ENCODE measurements at regions not wholly inside any gene's neighbourhood (a gene's known extent, or its start where the extent isn't known, plus 50 kb on each side); places are given as distances from the start of the nearest gene placed in this dataset.

GRCh38 chr3:67804089-67804488 lies 149.7 kb upstream of the SUCLG2 start:
- no peak overlapping the region for H2AFZ ChIP-seq (ENCODE audit: low read length)
- no peaks in the 10 kb centered on the region for H3K36me3 ChIP-seq (ENCODE audit: insufficient read depth, low read length)
- H3K4me2 ChIP-seq (ENCODE audit: low read depth, low read length, poor library complexity, severe bottlenecking) = no peak overlapping the region
- H3K27me3 ChIP-seq (ENCODE audit: insufficient read depth, low read length, poor library complexity, severe bottlenecking) = no peaks in the 10 kb centered on the region
- H4K20me1 ChIP-seq (ENCODE audit: insufficient read depth, low read length, poor library complexity, severe bottlenecking) = no peaks in the 10 kb centered on the region
- no peaks in the 10 kb centered on the region for H3K4me1 ChIP-seq (ENCODE audit: insufficient read depth, low read length, poor library complexity, severe bottlenecking)
- peaks cover 9% of the 10 kb centered on the region; the same call in 1 of the 2 replicates for H3K9me3 ChIP-seq (ENCODE audit: insufficient read depth, low read depth, low read length)
- H3K9me2 ChIP-seq (replicated peaks; ENCODE audit: low read depth, low read length) = no peaks in the 10 kb centered on the region
- H3K9ac ChIP-seq (ENCODE audit: low read depth, low read length, poor library complexity, severe bottlenecking) = no peak overlapping the region
- no peaks in the 10 kb centered on the region for H3K79me2 ChIP-seq (ENCODE audit: insufficient read depth, low read length)
- no peak overlapping the region for H3K4me3 ChIP-seq (ENCODE audit: low read length, poor library complexity, severe bottlenecking)
- TF ChIP-seq EZH2phosphoT487 (IDR thresholded peaks at IDR 0.05; ENCODE audit: borderline replicate concordance) = no peak
- TF ChIP-seq CTCF (conservative IDR thresholded peaks at IDR 0.05; ENCODE audit: low read length) = no peak
- no peaks in the 10 kb centered on the region for H3F3A ChIP-seq (ENCODE audit: low read depth)

DNA sequence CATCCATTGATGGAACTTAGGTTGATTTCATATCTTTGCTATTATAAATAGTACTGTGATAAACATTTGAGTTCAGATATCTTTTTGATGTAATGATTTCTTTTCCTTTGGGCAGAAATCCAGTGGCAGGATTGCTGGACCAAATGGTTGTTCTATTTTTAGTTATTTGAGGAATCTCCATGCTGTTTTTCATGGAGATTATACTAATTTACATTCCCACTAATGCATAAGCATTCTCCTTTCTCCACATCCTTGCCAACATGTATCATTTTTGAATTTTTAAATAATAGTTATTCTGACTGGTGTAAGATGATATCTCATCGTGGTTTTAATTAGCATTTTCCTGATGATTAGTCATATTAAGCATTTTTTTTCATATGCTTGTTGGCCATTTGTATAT lies 144.0 kb upstream of the SUCLG2 start:
- no peak for TF ChIP-seq CTCF (conservative IDR thresholded peaks at IDR 0.05; ENCODE audit: low read length)
- TF ChIP-seq EZH2phosphoT487 (IDR thresholded peaks at IDR 0.05; ENCODE audit: borderline replicate concordance) = no peak
- no peaks in the 10 kb centered on the region for H3K4me1 ChIP-seq (ENCODE audit: insufficient read depth, low read length, poor library complexity, severe bottlenecking)
- H3F3A ChIP-seq (ENCODE audit: low read depth) = no peaks in the 10 kb centered on the region
- no peak overlapping the region for H3K4me2 ChIP-seq (ENCODE audit: low read depth, low read length, poor library complexity, severe bottlenecking)
- no peaks in the 10 kb centered on the region for H3K9me2 ChIP-seq (replicated peaks; ENCODE audit: low read depth, low read length)
- H4K20me1 ChIP-seq (ENCODE audit: insufficient read depth, low read length, poor library complexity, severe bottlenecking) = no peaks in the 10 kb centered on the region
- H2AFZ ChIP-seq (ENCODE audit: low read length) = no peak overlapping the region
- no peak overlapping the region for H3K4me3 ChIP-seq (ENCODE audit: low read length, poor library complexity, severe bottlenecking)
- H3K79me2 ChIP-seq (ENCODE audit: insufficient read depth, low read length) = no peaks in the 10 kb centered on the region
- H3K36me3 ChIP-seq (ENCODE audit: insufficient read depth, low read length) = no peaks in the 10 kb centered on the region
- H3K27me3 ChIP-seq (ENCODE audit: insufficient read depth, low read length, poor library complexity, severe bottlenecking) = no peaks in the 10 kb centered on the region
- H3K9ac ChIP-seq (ENCODE audit: low read depth, low read length, poor library complexity, severe bottlenecking) = no peak overlapping the region
- no peaks in the 10 kb centered on the region for H3K9me3 ChIP-seq (ENCODE audit: insufficient read depth, low read depth, low read length)

DNA sequence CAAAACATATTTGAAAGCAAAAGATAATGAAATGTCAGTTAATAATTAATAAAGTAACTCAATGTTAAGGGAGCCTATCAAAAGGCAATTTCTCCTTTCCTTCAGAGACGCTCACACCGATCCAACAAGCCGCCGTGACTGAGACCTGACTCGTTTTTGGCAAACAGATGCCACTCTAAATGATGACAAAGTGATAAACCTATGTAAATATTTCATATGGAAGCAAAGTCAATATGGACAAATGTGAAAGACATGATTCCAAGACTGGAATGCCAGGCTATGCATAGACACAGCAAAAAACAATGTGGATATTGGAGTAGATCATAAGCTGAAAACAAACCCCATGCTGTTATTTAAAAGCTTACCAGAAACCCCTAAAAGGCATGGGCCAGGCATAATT lies 137.2 kb upstream of the SUCLG2 start:
- H3K9me2 ChIP-seq (replicated peaks; ENCODE audit: low read depth, low read length) = no peaks in the 10 kb centered on the region
- no peak overlapping the region for H3K4me3 ChIP-seq (ENCODE audit: low read length, poor library complexity, severe bottlenecking)
- no peaks in the 10 kb centered on the region for H3F3A ChIP-seq (ENCODE audit: low read depth)
- no peak overlapping the region for H2AFZ ChIP-seq (ENCODE audit: low read length)
- no peaks in the 10 kb centered on the region for H4K20me1 ChIP-seq (ENCODE audit: insufficient read depth, low read length, poor library complexity, severe bottlenecking)
- no peaks in the 10 kb centered on the region for H3K36me3 ChIP-seq (ENCODE audit: insufficient read depth, low read length)
- no peaks in the 10 kb centered on the region for H3K4me1 ChIP-seq (ENCODE audit: insufficient read depth, low read length, poor library complexity, severe bottlenecking)
- no peaks in the 10 kb centered on the region for H3K9me3 ChIP-seq (ENCODE audit: insufficient read depth, low read depth, low read length)
- TF ChIP-seq CTCF (conservative IDR thresholded peaks at IDR 0.05; ENCODE audit: low read length) (no peak), EZH2phosphoT487 (IDR thresholded peaks at IDR 0.05; ENCODE audit: borderline replicate concordance) (no peak)
- H3K79me2 ChIP-seq (ENCODE audit: insufficient read depth, low read length) = no peaks in the 10 kb centered on the region
- H3K9ac ChIP-seq (ENCODE audit: low read depth, low read length, poor library complexity, severe bottlenecking) = no peak overlapping the region
- H3K27me3 ChIP-seq (ENCODE audit: insufficient read depth, low read length, poor library complexity, severe bottlenecking) = no peaks in the 10 kb centered on the region
- no peak overlapping the region for H3K4me2 ChIP-seq (ENCODE audit: low read depth, low read length, poor library complexity, severe bottlenecking)
